GM23248 (cell line): ENCODE measurements at regions not wholly inside any gene's neighbourhood (a gene's known extent, or its start where the extent isn't known, plus 50 kb on each side); places are given as distances from the start of the nearest gene placed in this dataset.

Source experiments
- DNase-seq: peaks from one replicate; pipeline ENCODE4 v3.0.0-alpha.2; 2015
- H2AFZ ChIP-seq: fragments of 200-600 bp; sonication (generic); 2 replicates; pipeline ENCODE4 v1.6.1; 2016; ENCODE audit warnings: antibody characterized with exemption
- H3F3A ChIP-seq: fragments of 200-600 bp; sonication (generic); 2 replicates; pipeline ENCODE4 v1.6.1; 2016; ENCODE audit warnings: mild to moderate bottlenecking, antibody characterized with exemption, mixed run types; ENCODE audit not compliant: insufficient read depth
- H3K27ac ChIP-seq: fragments of 200-600 bp; sonication (generic); 2 replicates; pipeline ENCODE4 v1.5.1; 2016; ENCODE audit warnings: mild to moderate bottlenecking
- H3K27me3 ChIP-seq: fragments of 200-600 bp; sonication (generic); replicated peaks from 2 replicates; pipeline ENCODE4 v1.6.1; 2016; ENCODE audit warnings: mild to moderate bottlenecking; ENCODE audit not compliant: insufficient read depth
- H3K36me3 ChIP-seq: fragments of 200-600 bp; sonication (generic); 2 replicates; pipeline ENCODE4 v1.6.1; 2016; ENCODE audit warnings: low read depth, mild to moderate bottlenecking
- H3K4me1 ChIP-seq: fragments of 200-600 bp; sonication (generic); 2 replicates; pipeline ENCODE4 v1.6.1; 2016; ENCODE audit warnings: mild to moderate bottlenecking; ENCODE audit not compliant: insufficient read depth
- H3K4me2 ChIP-seq: fragments of 200-600 bp; sonication (generic); one replicate; pipeline ENCODE4 v1.6.1; 2016; ENCODE audit warnings: mild to moderate bottlenecking; ENCODE audit not compliant: unreplicated experiment
- H3K4me3 ChIP-seq: fragments of 200-600 bp; sonication (generic); 2 replicates; pipeline ENCODE4 v1.5.1; 2016; ENCODE audit warnings: mild to moderate bottlenecking
- H3K79me2 ChIP-seq: fragments of 200-600 bp; sonication (generic); 2 replicates; pipeline ENCODE4 v1.6.1; 2016; ENCODE audit warnings: mild to moderate bottlenecking; ENCODE audit not compliant: insufficient read depth
- H3K9ac ChIP-seq: fragments of 200-600 bp; sonication (generic); 2 replicates; pipeline ENCODE4 v1.6.1; 2016; ENCODE audit warnings: mild to moderate bottlenecking
- H3K9me2 ChIP-seq: fragments of 200-600 bp; sonication (generic); 2 replicates; pipeline ENCODE4 v1.6.1; 2016; ENCODE audit warnings: mixed run types, mild to moderate bottlenecking, moderate library complexity; ENCODE audit not compliant: insufficient read depth
- H3K9me3 ChIP-seq: fragments of 200-600 bp; sonication (generic); one replicate; pipeline ENCODE4 v1.6.1; 2017; ENCODE audit warnings: low read depth
- H4K20me1 ChIP-seq: fragments of 200-600 bp; sonication (generic); 2 replicates; pipeline ENCODE4 v1.6.0; 2016; ENCODE audit not compliant: insufficient read depth
- EZH2 ChIP-seq: fragments of 200-600 bp; sonication (generic); IDR thresholded peaks from 2 replicates; pipeline ENCODE4 v1.6.1; 2018; ENCODE audit warnings: antibody characterized with exemption, mild to moderate bottlenecking; ENCODE audit not compliant: insufficient read depth, poor library complexity, severe bottlenecking
- EZH2phosphoT487 ChIP-seq: fragments of 200-600 bp; sonication (generic); IDR thresholded peaks from 2 replicates; pipeline ENCODE4 v1.6.1; 2018; ENCODE audit warnings: antibody characterized with exemption, moderate library complexity, mild to moderate bottlenecking, low read depth; ENCODE audit not compliant: insufficient read depth
- WGBS, 2 experiments: methylation state at CpG; one replicate each; pipeline ENCODE4 v1.1.6; 2015 to 2017; ENCODE audit warnings: low lambda C conversion rate in 2 of 2, low coverage in 1 of 2; ENCODE audit errors: missing lambda C conversion rate in 2 of 2; 5-methylcytosine and 5-hydroxymethylcytosine counted together
- in situ Hi-C: fragments of 300-500 bp; cut with MboI; formaldehyde crosslinking; loops from 2 replicates; pipeline ENCODE4 v1.15.0; 2020

- H3K4me3 ChIP-seq: no peak overlapping the region
- no peaks in the 10 kb centered on the region for H3K9me3 ChIP-seq
- H3K27ac ChIP-seq: no peak overlapping the region
- TF ChIP-seq EZH2 (no peak), EZH2phosphoT487 (no peak)
- no peaks in the 10 kb centered on the region for H3K27me3 ChIP-seq
- H3K4me2 ChIP-seq: no peak overlapping the region
- WGBS, 2 experiments: 50 to 58% methylated on average over 1 of the region's 1 CpG
- H4K20me1 ChIP-seq: no peaks in the 10 kb centered on the region
- no peaks in the 10 kb centered on the region for H3K79me2 ChIP-seq
- H2AFZ ChIP-seq: no peak overlapping the region
- no peak overlapping the region for H3K9ac ChIP-seq
- no peak for DNase-seq
- no peaks in the 10 kb centered on the region for H3F3A ChIP-seq
- no peaks in the 10 kb centered on the region for H3K4me1 ChIP-seq
- H3K36me3 ChIP-seq: no peaks in the 10 kb centered on the region
- in situ Hi-C loops: no loop called here
- no peaks in the 10 kb centered on the region for H3K9me2 ChIP-seq
These were observed 230.7 kb downstream of the TGFB2 start for GRCh38 chr1:218575856-218576255.

DNA sequence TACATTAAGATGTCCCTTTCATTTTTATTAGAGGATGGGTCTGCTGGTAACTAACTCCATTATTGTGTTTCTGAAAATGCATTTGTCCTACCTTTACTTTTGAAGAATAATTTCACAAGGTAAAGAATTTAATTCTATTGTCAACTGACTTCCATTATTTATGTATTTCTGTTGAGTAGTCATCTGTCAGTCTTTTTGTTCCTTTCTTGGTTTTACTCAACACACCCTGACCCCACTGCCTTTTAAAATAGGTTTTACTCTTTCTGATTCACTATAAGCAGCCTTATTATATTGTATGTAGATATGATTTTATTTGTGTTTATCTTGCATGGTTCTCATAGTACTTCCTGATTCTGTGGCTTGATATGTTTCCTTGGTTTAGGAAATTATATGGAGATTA, 237.5 kb downstream of the TGFB2 start:
- peaks cover 13% of the 10 kb centered on the region for H3F3A ChIP-seq
- H2AFZ ChIP-seq: no peak overlapping the region
- no peak overlapping the region for H3K4me3 ChIP-seq
- H3K4me1 ChIP-seq: peaks cover 15% of the 10 kb centered on the region
- no peaks in the 10 kb centered on the region for H3K36me3 ChIP-seq
- H3K9me3 ChIP-seq: no peaks in the 10 kb centered on the region
- TF ChIP-seq EZH2phosphoT487 (no peak), EZH2 (no peak)
- no peaks in the 10 kb centered on the region for H3K27me3 ChIP-seq
- no peak overlapping the region for H3K27ac ChIP-seq
- DNase-seq: peak; percentile 14
- in situ Hi-C loops: no loop called here
- H3K9me2 ChIP-seq: no peaks in the 10 kb centered on the region
- H3K9ac ChIP-seq: no peak overlapping the region
- H3K79me2 ChIP-seq: no peaks in the 10 kb centered on the region
- no peaks in the 10 kb centered on the region for H4K20me1 ChIP-seq
- no peak overlapping the region for H3K4me2 ChIP-seq

GRCh38 chr1:218584418-218585155, 239.5 kb downstream of the TGFB2 start:
- Histone ChIP-seq H3K36me3 (no peaks in the 10 kb centered on the region), H3K4me3 (no peak overlapping the region), H3K27me3 (no peaks in the 10 kb centered on the region), H3K9me3 (no peaks in the 10 kb centered on the region), H3K9ac (no peak overlapping the region), H3K79me2 (no peaks in the 10 kb centered on the region), H3K4me1 (peaks cover 15% of the 10 kb centered on the region), H2AFZ (no peak overlapping the region), H3K27ac (no peak overlapping the region), H3K9me2 (no peaks in the 10 kb centered on the region), H4K20me1 (no peaks in the 10 kb centered on the region), H3K4me2 (no peak overlapping the region), H3F3A (peaks cover 13% of the 10 kb centered on the region)
- DNase-seq: peak; percentile 33
- WGBS, 2 experiments: 28 to 29% methylated on average over 3 of the region's 3 CpGs
- in situ Hi-C loops: no loop called here
- TF ChIP-seq EZH2 (no peak), EZH2phosphoT487 (no peak)

GRCh38 chr1:218585511-218586184, 240.5 kb downstream of the TGFB2 start:
- no peaks in the 10 kb centered on the region for H3K9me3 ChIP-seq
- peaks cover 15% of the 10 kb centered on the region for H3K4me1 ChIP-seq
- no peak overlapping the region for H3K4me3 ChIP-seq
- no peak overlapping the region for H2AFZ ChIP-seq
- TF ChIP-seq EZH2phosphoT487: no peak
- TF ChIP-seq EZH2: no peak
- H3K9ac ChIP-seq: no peak overlapping the region
- H3K79me2 ChIP-seq: no peaks in the 10 kb centered on the region
- in situ Hi-C loops: no loop called here
- WGBS, 2 experiments: 48 to 51% methylated on average over 10 of the region's 10 CpGs
- no peaks in the 10 kb centered on the region for H3K9me2 ChIP-seq
- H3F3A ChIP-seq: peaks cover 13% of the 10 kb centered on the region
- no peaks in the 10 kb centered on the region for H3K36me3 ChIP-seq
- no peak overlapping the region for H3K4me2 ChIP-seq
- no peaks in the 10 kb centered on the region for H3K27me3 ChIP-seq
- no peaks in the 10 kb centered on the region for H4K20me1 ChIP-seq
- no peak overlapping the region for H3K27ac ChIP-seq
- peak; percentile 70 for DNase-seq
